ENCODE measurements at regions not wholly inside any gene's neighbourhood (a gene's known extent, or its start where the extent isn't known, plus 50 kb on each side); places are given as distances from the start of the nearest gene placed in this dataset.

GRCh38 chr4:148827781-148828180, 385.6 kb upstream of the NR3C2 start:
- Histone ChIP-seq H3K4me3 (replicated peaks in 1 of 4; ENCODE audit: control extremely low read depth in 1 of 4, insufficient read depth in 1 of 4, low read depth in 3 of 4, low read length in 4 of 4) (no peak overlapping the region), H3K9ac (ENCODE audit: insufficient read depth, low read length) (no peak overlapping the region), H3K4me2 (ENCODE audit: extremely low read depth, insufficient read depth, low read length) (no peak overlapping the region), H3K27ac (ENCODE audit: insufficient read depth, low read length) (no peak overlapping the region), H3K4me1 (ENCODE audit: control insufficient read depth, extremely low read depth, insufficient read depth, low read length) (no peaks in the 10 kb centered on the region), H2AFZ (ENCODE audit: low read length) (no peak overlapping the region), H4K20me1 (ENCODE audit: control insufficient read depth, extremely low read depth, insufficient read depth, low read length) (no peaks in the 10 kb centered on the region), H3K9me3 (ENCODE audit: control insufficient read depth, insufficient read depth, low read depth, low read length) (no peaks in the 10 kb centered on the region), H3K79me2 (ENCODE audit: control insufficient read depth, insufficient read depth, low read length) (no peaks in the 10 kb centered on the region), H3K36me3 (ENCODE audit: control insufficient read depth, insufficient read depth, low read length) (no peaks in the 10 kb centered on the region), H3K27me3 (ENCODE audit: control insufficient read depth, insufficient read depth, low read length) (no peaks in the 10 kb centered on the region)
- DNase-seq (ENCODE audit: low read depth in 2 of 2), result no peak
- no peak for TF ChIP-seq EZH2 (IDR thresholded peaks at IDR 0.05; ENCODE audit: low read length, missing control alignments)
- TF ChIP-seq, protein P1, sequence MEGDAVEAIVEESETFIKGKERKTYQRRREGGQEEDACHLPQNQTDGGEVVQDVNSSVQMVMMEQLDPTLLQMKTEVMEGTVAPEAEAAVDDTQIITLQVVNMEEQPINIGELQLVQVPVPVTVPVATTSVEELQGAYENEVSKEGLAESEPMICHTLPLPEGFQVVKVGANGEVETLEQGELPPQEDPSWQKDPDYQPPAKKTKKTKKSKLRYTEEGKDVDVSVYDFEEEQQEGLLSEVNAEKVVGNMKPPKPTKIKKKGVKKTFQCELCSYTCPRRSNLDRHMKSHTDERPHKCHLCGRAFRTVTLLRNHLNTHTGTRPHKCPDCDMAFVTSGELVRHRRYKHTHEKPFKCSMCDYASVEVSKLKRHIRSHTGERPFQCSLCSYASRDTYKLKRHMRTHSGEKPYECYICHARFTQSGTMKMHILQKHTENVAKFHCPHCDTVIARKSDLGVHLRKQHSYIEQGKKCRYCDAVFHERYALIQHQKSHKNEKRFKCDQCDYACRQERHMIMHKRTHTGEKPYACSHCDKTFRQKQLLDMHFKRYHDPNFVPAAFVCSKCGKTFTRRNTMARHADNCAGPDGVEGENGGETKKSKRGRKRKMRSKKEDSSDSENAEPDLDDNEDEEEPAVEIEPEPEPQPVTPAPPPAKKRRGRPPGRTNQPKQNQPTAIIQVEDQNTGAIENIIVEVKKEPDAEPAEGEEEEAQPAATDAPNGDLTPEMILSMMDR (conservative IDR thresholded peaks at IDR 0.05 in 1 of 2, IDR thresholded peaks at IDR 0.05 in 1 of 2; ENCODE audit: low read depth in 1 of 2, low read length in 2 of 2), result no peak

- no peak for TF ChIP-seq EZH2 (IDR thresholded peaks at IDR 0.05; ENCODE audit: low read length, missing control alignments)
- TF ChIP-seq, protein P1 (conservative IDR thresholded peaks at IDR 0.05 in 1 of 2, IDR thresholded peaks at IDR 0.05 in 1 of 2; ENCODE audit: low read depth in 1 of 2, low read length in 2 of 2), result no peak
- Histone ChIP-seq H3K4me1 (ENCODE audit: control insufficient read depth, extremely low read depth, insufficient read depth, low read length) (no peaks in the 10 kb centered on the region), H3K9me3 (ENCODE audit: control insufficient read depth, insufficient read depth, low read depth, low read length) (no peaks in the 10 kb centered on the region), H3K27ac (ENCODE audit: insufficient read depth, low read length) (no peak overlapping the region), H3K4me2 (ENCODE audit: extremely low read depth, insufficient read depth, low read length) (no peak overlapping the region), H4K20me1 (ENCODE audit: control insufficient read depth, extremely low read depth, insufficient read depth, low read length) (no peaks in the 10 kb centered on the region), H3K4me3 (replicated peaks in 1 of 4; ENCODE audit: control extremely low read depth in 1 of 4, insufficient read depth in 1 of 4, low read depth in 3 of 4, low read length in 4 of 4) (no peak overlapping the region), H3K79me2 (ENCODE audit: control insufficient read depth, insufficient read depth, low read length) (no peaks in the 10 kb centered on the region), H3K36me3 (ENCODE audit: control insufficient read depth, insufficient read depth, low read length) (no peaks in the 10 kb centered on the region), H2AFZ (ENCODE audit: low read length) (no peak overlapping the region), H3K9ac (ENCODE audit: insufficient read depth, low read length) (no peak overlapping the region), H3K27me3 (ENCODE audit: control insufficient read depth, insufficient read depth, low read length) (no peaks in the 10 kb centered on the region)
- no peak for DNase-seq (ENCODE audit: low read depth in 2 of 2)
Measured at GRCh38 chr4:148823419-148823769, 381.2 kb upstream of the NR3C2 start.

DNA sequence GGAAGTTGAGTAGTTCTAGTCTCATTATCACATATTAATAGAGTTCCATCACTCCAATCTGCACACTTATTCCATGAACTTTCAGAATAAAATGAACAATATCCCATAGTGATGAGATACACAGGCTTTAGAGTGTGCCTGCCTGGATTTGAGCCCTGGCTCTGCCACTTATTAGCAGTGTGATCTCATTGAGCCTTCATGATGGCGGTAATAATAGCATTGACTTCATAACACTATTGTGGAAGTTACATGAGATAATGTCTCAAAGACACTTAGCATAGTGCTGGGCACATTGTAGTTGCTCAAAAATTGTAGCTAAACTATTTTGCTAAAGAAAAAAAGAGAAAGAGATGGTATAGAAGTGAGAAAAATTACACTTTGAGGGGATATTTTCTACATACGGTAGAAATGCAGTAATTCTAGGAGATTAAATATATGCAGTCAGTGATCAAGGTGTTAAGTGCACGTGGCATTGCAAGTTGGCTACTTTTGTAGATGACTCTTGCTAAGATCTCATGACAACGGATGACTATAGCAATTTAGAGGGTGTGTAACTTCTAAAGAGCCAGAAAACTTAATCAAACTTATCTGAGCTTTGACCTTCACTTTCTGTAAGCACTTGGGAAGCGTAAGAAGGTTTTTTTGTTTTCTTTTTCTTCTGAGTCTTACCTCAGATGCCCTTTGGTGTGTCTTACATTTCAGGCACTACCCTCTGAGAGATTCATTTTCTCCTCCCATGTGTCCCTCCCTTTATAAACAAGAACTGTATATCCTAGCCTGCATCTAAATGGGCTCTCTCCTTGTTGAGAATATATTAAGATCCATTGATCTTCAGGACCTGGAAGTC, 380.6 kb upstream of the NR3C2 start:
- H3K36me3 ChIP-seq (ENCODE audit: control insufficient read depth, insufficient read depth, low read length), result no peaks in the 10 kb centered on the region
- no peak for TF ChIP-seq EZH2 (IDR thresholded peaks at IDR 0.05; ENCODE audit: low read length, missing control alignments)
- TF ChIP-seq, protein P1 (conservative IDR thresholded peaks at IDR 0.05 in 1 of 2, IDR thresholded peaks at IDR 0.05 in 1 of 2; ENCODE audit: low read depth in 1 of 2, low read length in 2 of 2), result no peak
- no peaks in the 10 kb centered on the region for H3K79me2 ChIP-seq (ENCODE audit: control insufficient read depth, insufficient read depth, low read length)
- H3K4me1 ChIP-seq (ENCODE audit: control insufficient read depth, extremely low read depth, insufficient read depth, low read length), result no peaks in the 10 kb centered on the region
- DNase-seq (ENCODE audit: low read depth in 2 of 2), result no peak
- H3K27ac ChIP-seq (ENCODE audit: insufficient read depth, low read length), result no peak overlapping the region
- H3K27me3 ChIP-seq (ENCODE audit: control insufficient read depth, insufficient read depth, low read length), result no peaks in the 10 kb centered on the region
- no peak overlapping the region for H2AFZ ChIP-seq (ENCODE audit: low read length)
- no peak overlapping the region for H3K9ac ChIP-seq (ENCODE audit: insufficient read depth, low read length)
- H3K4me3 ChIP-seq (replicated peaks in 1 of 4; ENCODE audit: control extremely low read depth in 1 of 4, insufficient read depth in 1 of 4, low read depth in 3 of 4, low read length in 4 of 4), result no peak overlapping the region
- H3K4me2 ChIP-seq (ENCODE audit: extremely low read depth, insufficient read depth, low read length), result no peak overlapping the region
- no peaks in the 10 kb centered on the region for H4K20me1 ChIP-seq (ENCODE audit: control insufficient read depth, extremely low read depth, insufficient read depth, low read length)
- no peaks in the 10 kb centered on the region for H3K9me3 ChIP-seq (ENCODE audit: control insufficient read depth, insufficient read depth, low read depth, low read length)
